ENCODE measurements at regions not wholly inside any gene's neighbourhood (a gene's known extent, or its start where the extent isn't known, plus 50 kb on each side); places are given as distances from the start of the nearest gene placed in this dataset.
"Not testable (repeated sequence)": the region's sequence is repeated elsewhere in the genome, so short reads cannot be mapped to it uniquely, and the experiment has no call there.

GRCh38 chrY:7285388-7285787 lies 373.8 kb upstream of the AMELY start:
- TF ChIP-seq CTCF (IDR thresholded peaks at IDR 0.05 in 4 of 5, conservative IDR thresholded peaks at IDR 0.05 in 1 of 5) (no peak), POLR2A (IDR thresholded peaks at IDR 0.05) (no peak)
- in situ Hi-C loops (cut with MboI; ENCODE audit: low sequenced_read_pairs in 4 of 4) = no loop called here

GRCh38 chrY:7283001-7283400 lies 371.4 kb upstream of the AMELY start:
- Histone ChIP-seq H3K4me1 (no peaks in the 10 kb centered on the region), H3K4me3 (no peak overlapping the region), H3K27me3 (no peaks in the 10 kb centered on the region), H3K9me3 (no peaks in the 10 kb centered on the region), H3K27ac (no peak overlapping the region), H3K36me3 (no peaks in the 10 kb centered on the region)
- intact Hi-C loops (cut with DNase I; ENCODE audit: low total_unique reads) (no loop called here), in situ Hi-C loops (cut with MboI; ENCODE audit: low sequenced_read_pairs in 4 of 4) (no loop called here)
- no peak for ATAC-seq
- no peak for DNase-seq
- TF ChIP-seq CTCF (IDR thresholded peaks at IDR 0.05 in 4 of 5, conservative IDR thresholded peaks at IDR 0.05 in 1 of 5) (no peak), POLR2A (IDR thresholded peaks at IDR 0.05) (no peak)

More at GRCh38 chrY:7285388-7285787, 373.8 kb upstream of the AMELY start:
- Histone ChIP-seq H3K27ac (no peak overlapping the region), H3K4me3 (no peak overlapping the region), H3K9me3 (no peaks in the 10 kb centered on the region), H3K36me3 (no peaks in the 10 kb centered on the region), H3K27me3 (no peaks in the 10 kb centered on the region), H3K4me1 (no peaks in the 10 kb centered on the region)
- intact Hi-C loops (cut with DNase I; ENCODE audit: low total_unique reads) = no loop called here
- no peak for DNase-seq
- ATAC-seq = no peak

GRCh38 chrY:7280151-7280740 lies 368.7 kb upstream of the AMELY start:
- H3K27me3 ChIP-seq; intact Hi-C loops (cut with DNase I; ENCODE audit: low total_unique reads); H3K27ac ChIP-seq; H3K4me1 ChIP-seq; ATAC-seq; H3K36me3 ChIP-seq; H3K4me3 ChIP-seq; DNase-seq; H3K9me3 ChIP-seq; in situ Hi-C loops (cut with MboI; ENCODE audit: low sequenced_read_pairs in 4 of 4): not testable (repeated sequence)

- Histone ChIP-seq H3K9me3 (no peaks in the 10 kb centered on the region), H3K27me3 (no peaks in the 10 kb centered on the region), H3K27ac (peak overlapping the region in 2 of 4 donors; percentile 72 to 73), H3K4me1 (no peaks in the 10 kb centered on the region), H3K36me3 (no peaks in the 10 kb centered on the region), H3K4me3 (peak overlapping the region in 2 of 4 donors; percentile 21 to 53)
- DNase-seq = no peak
- TF ChIP-seq CTCF (IDR thresholded peaks at IDR 0.05 in 4 of 5, conservative IDR thresholded peaks at IDR 0.05 in 1 of 5) = no peak
- no peak for TF ChIP-seq POLR2A (IDR thresholded peaks at IDR 0.05)
- in situ Hi-C loops (cut with MboI; ENCODE audit: low sequenced_read_pairs in 4 of 4) = no loop called here
- intact Hi-C loops (cut with DNase I; ENCODE audit: low total_unique reads) = no loop called here
- ATAC-seq = no peak
Measured at GRCh38 chrY:7275751-7276150, 364.2 kb upstream of the AMELY start.

GRCh38 chrY:7275014-7275413 lies 363.5 kb upstream of the AMELY start:
- in situ Hi-C loops (cut with MboI; ENCODE audit: low sequenced_read_pairs in 4 of 4) = no loop called here
- H3K4me3 ChIP-seq = peak overlapping the region in 2 of 4 donors; percentile 46 to 53

More at GRCh38 chrY:7275014-7275413, 363.5 kb upstream of the AMELY start:
- intact Hi-C loops (cut with DNase I; ENCODE audit: low total_unique reads) = no loop called here
- Histone ChIP-seq H3K27ac (peak overlapping the region in 2 of 4 donors; percentile 72 to 73), H3K27me3 (no peaks in the 10 kb centered on the region), H3K9me3 (no peaks in the 10 kb centered on the region), H3K36me3 (no peaks in the 10 kb centered on the region), H3K4me1 (no peaks in the 10 kb centered on the region)
- no peak for TF ChIP-seq POLR2A (IDR thresholded peaks at IDR 0.05)
- no peak for TF ChIP-seq CTCF (IDR thresholded peaks at IDR 0.05 in 4 of 5, conservative IDR thresholded peaks at IDR 0.05 in 1 of 5)
- ATAC-seq = no peak
- no peak for DNase-seq
